ENCODE measurements at regions not wholly inside any gene's neighbourhood (a gene's known extent, or its start where the extent isn't known, plus 50 kb on each side); places are given as distances from the start of the nearest gene placed in this dataset.

DNA sequence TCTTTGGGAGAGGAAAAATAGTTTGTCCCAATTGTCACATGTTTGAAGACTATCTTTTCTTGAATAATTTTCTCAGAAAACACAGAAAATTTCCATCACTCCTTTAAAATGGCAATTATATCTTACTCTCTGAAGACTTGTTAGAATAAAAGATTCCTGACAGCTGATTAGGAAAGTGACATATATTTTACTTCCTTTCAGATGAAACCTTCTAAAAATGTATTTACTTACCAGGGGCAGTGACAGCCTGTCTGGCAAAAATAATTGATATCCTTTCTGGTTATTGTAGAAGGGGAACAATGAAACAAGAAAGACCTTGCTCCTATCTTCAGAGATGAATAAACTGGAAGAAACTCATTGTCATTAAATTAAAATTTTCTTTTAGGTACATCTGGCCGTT, 483.3 kb upstream of the GOLIM4 start:
- TF ChIP-seq POLR2A (IDR thresholded peaks at IDR 0.05; ENCODE audit: low read depth, low read length), result no peak
- TF ChIP-seq POLR2AphosphoS5 (IDR thresholded peaks at IDR 0.05; ENCODE audit: low read depth, low read length), result no peak
- TF ChIP-seq TAF1 (IDR thresholded peaks at IDR 0.05; ENCODE audit: borderline replicate concordance, low read depth, low read length), result no peak
